ENCODE measurements at regions not wholly inside any gene's neighbourhood (a gene's known extent, or its start where the extent isn't known, plus 50 kb on each side); places are given as distances from the start of the nearest gene placed in this dataset.
"Not testable (repeated sequence)": the region's sequence is repeated elsewhere in the genome, so short reads cannot be mapped to it uniquely, and the experiment has no call there.

- DNase-seq: no peak
Measured at GRCh38 chr2:160731415-160731814, 237.8 kb upstream of the RBMS1 start.

DNA sequence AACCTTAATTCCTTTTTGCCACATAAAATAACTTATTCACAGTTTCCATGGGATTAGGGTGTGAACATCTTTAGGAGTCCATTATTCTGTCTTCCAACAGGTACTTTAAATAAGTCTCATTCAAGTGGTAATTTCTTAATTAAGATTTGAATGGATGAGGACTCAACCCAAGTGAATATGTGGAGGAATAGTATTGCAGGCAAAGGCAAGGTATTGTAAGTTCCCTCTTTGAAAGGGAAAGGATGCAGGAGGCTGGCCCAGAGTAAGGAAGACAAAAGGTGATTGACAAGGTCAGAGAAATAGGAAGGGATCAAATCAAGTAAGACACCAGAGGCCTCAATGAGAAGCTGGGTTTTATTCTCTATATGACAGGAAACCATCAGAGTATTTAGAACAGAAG lies 238.2 kb upstream of the RBMS1 start:
- no peak for DNase-seq

DNA sequence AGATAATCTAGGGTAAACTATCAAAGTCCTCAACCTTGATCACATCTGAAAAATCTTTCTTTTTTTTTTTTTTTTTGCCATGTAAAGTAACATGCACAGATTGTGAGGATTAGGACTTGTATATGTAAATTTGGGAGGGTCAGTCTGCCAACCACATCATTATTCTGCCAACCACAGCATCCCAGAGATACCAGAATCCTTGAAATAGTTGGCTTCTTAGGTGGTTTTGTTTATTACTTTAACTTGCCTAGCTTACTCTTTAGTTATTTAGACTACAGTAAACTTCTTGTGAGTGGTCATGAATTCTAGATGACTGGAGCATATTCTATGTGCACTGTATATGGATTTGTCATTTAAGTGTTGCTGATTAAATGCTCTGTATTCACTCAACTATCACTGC lies 242.1 kb upstream of the RBMS1 start:
- no peak for DNase-seq

GRCh38 chr2:160736148-160737028 lies 242.8 kb upstream of the RBMS1 start:
- no peak for DNase-seq

- no peak for DNase-seq
Measured at GRCh38 chr2:160737247-160737646, 243.6 kb upstream of the RBMS1 start.

GRCh38 chr2:160741271-160741670 lies 247.7 kb upstream of the RBMS1 start:
- DNase-seq: no peak

DNA sequence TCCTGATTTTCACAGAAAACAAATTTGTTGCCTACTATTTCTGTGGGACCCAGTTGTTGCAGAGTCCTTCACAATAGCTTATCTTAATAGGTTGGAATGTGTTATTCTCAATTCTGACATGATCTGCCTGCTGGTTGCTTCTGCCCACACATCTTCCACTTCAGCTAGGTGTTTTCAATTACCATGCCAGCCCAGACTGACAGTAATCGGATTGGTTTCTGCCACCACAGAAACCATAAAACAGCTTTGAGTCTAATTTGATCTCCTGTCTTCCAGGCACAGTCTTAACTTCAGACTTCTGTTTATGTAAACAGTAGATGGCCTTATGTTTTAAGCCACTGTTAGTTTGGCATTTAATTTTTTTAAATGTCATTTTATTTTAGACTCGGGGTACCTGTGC lies 248.2 kb upstream of the RBMS1 start:
- DNase-seq: no peak

- DNase-seq: no peak
Measured at GRCh38 chr2:160742667-160743066, 249.1 kb upstream of the RBMS1 start.

GRCh38 chr2:160747501-160748170 lies 254.0 kb upstream of the RBMS1 start:
- DNase-seq: no peak

GRCh38 chr2:160751021-160751420 lies 257.4 kb upstream of the RBMS1 start:
- DNase-seq: no peak

GRCh38 chr2:160752475-160753330 lies 259.1 kb upstream of the RBMS1 start:
- DNase-seq: no peak

DNA sequence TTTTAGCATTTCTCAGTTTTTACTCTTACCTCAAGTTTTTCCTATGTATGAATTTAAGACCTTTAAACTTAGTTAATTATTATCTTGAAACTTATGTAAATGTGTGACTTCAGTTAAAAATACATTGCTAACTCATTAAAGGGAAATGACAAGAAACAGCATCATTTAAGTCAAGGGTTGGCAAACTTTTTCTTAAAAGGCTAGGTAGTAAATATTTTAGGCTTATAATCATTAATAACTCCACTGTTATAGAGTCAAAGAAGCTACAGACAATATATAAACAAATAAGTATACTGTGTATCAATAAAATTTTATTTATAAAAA lies 259.7 kb upstream of the RBMS1 start:
- DNase-seq: no peak

- DNase-seq: no peak
Measured at GRCh38 chr2:160753960-160754359, 260.4 kb upstream of the RBMS1 start.

GRCh38 chr2:160756481-160756880 lies 262.9 kb upstream of the RBMS1 start:
- DNase-seq: no peak

DNA sequence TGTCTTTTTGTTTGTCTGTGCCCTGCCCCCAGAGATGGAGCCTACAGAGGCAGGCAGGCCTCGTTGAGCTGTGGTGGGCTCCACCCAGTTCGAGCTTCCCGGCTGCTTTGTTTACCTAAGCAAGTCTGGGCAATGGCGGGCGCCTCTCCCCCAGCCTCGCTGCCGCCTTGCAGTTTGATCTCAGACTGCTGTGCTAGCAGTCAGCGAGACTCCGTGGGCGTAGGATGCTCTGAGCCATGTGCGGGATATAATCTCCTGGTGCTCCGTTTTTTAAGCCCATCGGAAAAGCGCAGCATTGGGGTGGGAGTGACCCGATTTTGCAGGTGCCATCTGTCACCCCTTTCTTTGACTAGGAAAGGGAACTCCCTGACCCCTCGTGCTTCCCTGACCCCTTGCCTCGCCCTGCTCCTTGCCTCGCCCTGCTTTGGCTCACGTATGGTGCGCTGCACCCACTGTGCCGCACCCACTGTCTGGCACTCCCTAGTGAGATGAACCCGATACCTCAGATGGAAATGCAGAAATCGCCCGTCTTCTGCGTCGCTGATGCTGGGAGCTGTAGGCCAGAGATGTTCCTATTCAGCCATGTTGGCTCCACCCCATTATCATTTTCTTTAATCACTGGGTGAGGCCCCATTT lies 269.0 kb upstream of the RBMS1 start:
- not testable (repeated sequence) for DNase-seq

DNA sequence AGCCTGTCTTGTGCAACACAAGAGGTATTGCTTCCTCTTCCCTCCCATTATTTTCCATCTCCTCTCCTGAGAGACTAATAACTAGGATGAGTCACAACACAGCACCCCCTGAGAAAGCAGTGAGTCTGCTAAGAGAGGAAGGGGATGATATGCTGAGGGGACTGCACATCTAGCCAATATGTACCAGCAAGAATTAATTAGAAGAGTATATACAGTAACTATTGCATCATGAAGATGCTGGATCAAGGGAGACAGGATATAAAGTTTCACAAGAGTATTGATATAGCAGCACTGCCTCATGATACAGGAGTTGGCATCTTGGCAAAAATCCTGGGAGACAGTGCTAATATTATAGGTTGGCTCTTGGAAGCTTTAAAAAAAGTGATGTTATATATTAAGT lies 289.9 kb upstream of the RBMS1 start:
- no peak for DNase-seq

- no peak for DNase-seq
Measured at GRCh38 chr2:160784034-160784433, 290.4 kb upstream of the RBMS1 start.

- no peak for DNase-seq
Measured at GRCh38 chr2:160790738-160791137, 297.1 kb upstream of the RBMS1 start.

DNA sequence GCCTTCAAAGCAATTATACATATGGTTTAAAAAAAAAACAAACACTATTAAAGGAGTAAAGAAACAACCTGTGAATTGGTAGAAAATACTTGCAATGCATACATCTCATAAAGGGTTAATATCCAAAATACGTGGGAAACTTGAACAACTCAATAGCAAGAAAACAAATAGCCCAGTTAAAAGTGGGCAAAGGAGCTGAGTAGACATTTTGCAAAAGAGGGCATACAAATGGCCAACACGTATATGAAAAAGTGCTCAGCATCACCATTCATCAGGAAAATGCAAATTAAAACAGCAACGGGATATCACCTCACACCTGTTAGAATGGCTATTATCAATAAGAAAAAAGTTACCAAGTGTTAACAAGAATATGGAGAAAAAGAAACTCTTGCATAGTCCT lies 298.3 kb upstream of the RBMS1 start:
- no peak for DNase-seq

- no peak for DNase-seq
Measured at GRCh38 chr2:160792837-160793236, 299.2 kb upstream of the RBMS1 start.

DNA sequence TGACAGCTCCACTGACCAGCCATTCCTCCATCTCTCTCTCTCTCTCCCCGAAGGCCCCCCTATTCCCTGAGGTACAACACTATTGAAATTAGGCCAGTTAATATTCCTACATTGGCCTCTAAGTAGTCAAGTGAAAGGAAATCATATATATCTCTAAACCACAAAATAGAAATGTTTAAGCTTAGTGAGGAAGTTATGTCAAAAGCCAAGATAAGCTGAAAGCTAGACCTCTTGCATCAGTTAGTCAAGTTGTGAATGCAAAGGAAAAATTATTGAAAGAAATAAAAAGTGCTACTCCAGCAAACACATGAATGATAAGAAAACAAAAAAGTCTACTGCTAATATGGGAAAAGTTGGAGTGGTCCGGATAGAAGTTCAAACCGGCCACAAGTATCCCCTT lies 301.3 kb upstream of the RBMS1 start:
- DNase-seq: no peak

- DNase-seq: no peak
Measured at GRCh38 chr2:160803881-160804280, 310.3 kb upstream of the RBMS1 start.

DNA sequence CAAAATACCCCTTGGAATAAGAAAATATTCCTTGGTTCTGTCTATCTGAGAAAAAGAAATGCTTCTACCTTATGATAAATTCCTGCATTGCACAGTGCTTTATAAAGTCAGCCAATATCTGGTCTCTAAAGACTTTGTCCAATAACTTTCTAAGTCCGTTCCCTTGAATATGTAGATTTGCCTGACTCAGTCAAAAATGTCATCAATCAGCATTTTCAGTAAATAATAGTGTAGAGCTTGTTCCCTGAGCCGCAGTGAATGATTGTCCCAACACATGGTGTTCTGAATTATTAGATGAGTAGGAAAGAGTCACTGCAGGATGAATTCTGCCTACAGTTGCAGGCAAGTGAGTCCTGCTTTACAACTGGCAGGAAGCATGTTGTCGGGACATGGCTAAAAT lies 316.8 kb upstream of the RBMS1 start:
- no peak for DNase-seq
